ENCODE measurements at regions not wholly inside any gene's neighbourhood (a gene's known extent, or its start where the extent isn't known, plus 50 kb on each side); places are given as distances from the start of the nearest gene placed in this dataset.

- TF ChIP-seq, protein P1, sequence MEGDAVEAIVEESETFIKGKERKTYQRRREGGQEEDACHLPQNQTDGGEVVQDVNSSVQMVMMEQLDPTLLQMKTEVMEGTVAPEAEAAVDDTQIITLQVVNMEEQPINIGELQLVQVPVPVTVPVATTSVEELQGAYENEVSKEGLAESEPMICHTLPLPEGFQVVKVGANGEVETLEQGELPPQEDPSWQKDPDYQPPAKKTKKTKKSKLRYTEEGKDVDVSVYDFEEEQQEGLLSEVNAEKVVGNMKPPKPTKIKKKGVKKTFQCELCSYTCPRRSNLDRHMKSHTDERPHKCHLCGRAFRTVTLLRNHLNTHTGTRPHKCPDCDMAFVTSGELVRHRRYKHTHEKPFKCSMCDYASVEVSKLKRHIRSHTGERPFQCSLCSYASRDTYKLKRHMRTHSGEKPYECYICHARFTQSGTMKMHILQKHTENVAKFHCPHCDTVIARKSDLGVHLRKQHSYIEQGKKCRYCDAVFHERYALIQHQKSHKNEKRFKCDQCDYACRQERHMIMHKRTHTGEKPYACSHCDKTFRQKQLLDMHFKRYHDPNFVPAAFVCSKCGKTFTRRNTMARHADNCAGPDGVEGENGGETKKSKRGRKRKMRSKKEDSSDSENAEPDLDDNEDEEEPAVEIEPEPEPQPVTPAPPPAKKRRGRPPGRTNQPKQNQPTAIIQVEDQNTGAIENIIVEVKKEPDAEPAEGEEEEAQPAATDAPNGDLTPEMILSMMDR (IDR thresholded peaks at IDR 0.05; ENCODE audit: extremely low read depth in 1 of 2, insufficient read depth in 1 of 2, low read depth in 1 of 2, low read length in 2 of 2): no peak
- TF ChIP-seq MAX (IDR thresholded peaks at IDR 0.05; ENCODE audit: insufficient read depth, insufficient read length) (no peak), POLR2A (IDR thresholded peaks at IDR 0.05; ENCODE audit: low read depth, low read length) (no peak), GATA2 (IDR thresholded peaks at IDR 0.05; ENCODE audit: insufficient read depth, insufficient read length, low read depth, low read length) (no peak), POLR2AphosphoS5 (IDR thresholded peaks at IDR 0.05; ENCODE audit: insufficient read depth, low read depth, low read length) (no peak)
Measured at GRCh38 chrX:45485719-45486118, 285.0 kb upstream of the DIPK2B start.
